ENCODE measurements at regions not wholly inside any gene's neighbourhood (a gene's known extent, or its start where the extent isn't known, plus 50 kb on each side); places are given as distances from the start of the nearest gene placed in this dataset.

DNA sequence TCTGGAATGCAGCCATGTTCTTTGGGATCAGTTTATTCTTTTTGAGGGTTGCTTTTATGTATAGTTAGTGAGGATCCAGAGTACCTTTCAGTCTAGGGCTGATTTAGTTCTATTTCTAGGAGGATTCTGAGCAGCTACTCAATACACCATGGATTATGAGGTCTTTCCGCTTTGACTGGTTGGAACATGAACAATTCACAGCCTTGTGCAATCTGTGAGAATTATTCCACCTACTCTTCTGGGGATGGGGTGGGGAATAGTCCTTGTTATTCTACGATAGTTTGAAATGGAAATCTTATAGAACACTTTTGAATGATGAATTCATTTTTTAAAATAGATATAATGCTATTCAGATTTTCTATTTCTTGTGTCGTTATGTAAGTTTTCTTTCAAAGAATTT, 212.3 kb upstream of the ARRDC3 start:
- TF ChIP-seq, protein P1, sequence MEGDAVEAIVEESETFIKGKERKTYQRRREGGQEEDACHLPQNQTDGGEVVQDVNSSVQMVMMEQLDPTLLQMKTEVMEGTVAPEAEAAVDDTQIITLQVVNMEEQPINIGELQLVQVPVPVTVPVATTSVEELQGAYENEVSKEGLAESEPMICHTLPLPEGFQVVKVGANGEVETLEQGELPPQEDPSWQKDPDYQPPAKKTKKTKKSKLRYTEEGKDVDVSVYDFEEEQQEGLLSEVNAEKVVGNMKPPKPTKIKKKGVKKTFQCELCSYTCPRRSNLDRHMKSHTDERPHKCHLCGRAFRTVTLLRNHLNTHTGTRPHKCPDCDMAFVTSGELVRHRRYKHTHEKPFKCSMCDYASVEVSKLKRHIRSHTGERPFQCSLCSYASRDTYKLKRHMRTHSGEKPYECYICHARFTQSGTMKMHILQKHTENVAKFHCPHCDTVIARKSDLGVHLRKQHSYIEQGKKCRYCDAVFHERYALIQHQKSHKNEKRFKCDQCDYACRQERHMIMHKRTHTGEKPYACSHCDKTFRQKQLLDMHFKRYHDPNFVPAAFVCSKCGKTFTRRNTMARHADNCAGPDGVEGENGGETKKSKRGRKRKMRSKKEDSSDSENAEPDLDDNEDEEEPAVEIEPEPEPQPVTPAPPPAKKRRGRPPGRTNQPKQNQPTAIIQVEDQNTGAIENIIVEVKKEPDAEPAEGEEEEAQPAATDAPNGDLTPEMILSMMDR (IDR thresholded peaks at IDR 0.05; ENCODE audit: low read depth, low read length) = no peak
- no peak for TF ChIP-seq EZH2phosphoT487 (IDR thresholded peaks at IDR 0.05; ENCODE audit: low read depth)

All from OCI-LY3 (cell line).